ENCODE measurements at regions not wholly inside any gene's neighbourhood (a gene's known extent, or its start where the extent isn't known, plus 50 kb on each side); places are given as distances from the start of the nearest gene placed in this dataset.

DNA sequence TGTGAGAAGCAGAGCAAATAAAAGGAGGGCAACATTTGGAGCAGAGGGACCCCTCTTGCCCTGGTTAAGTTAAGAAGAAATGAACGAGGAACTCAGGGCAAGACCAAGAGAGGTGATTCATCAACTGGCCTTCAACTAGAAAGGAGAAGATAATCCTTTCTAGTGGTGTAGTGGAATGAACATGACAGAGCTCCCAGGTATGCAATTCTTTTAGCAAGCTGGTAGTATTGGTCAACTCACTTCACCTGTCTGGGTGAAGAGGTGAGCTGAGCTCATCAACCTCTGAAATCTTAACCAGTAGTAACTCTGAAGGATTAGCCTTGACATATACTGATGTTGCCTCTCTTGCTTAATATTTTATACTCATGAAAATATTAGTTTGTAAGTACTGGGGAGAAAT, 1024.7 kb upstream of the GOT2 start:
- DNase-seq = no peak

DNA sequence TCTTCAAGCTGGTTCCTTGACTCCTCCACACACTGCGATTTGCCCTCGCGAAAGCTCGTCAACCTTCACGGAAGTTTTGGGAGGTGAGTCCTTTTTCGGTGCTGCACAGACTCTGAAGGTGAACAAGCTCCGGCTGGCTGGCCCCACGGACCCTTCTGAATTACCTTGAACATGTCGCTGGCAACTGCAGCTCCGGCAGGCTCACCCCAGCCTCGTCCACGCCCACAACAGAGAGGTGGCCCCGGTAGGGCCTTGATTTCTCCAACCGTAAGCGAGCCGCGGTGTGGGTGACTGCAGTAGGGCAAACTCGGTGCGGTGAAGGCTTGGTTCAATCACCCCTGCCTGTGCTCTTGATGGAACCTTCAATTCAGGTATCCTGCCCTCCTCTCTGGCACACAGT, 1020.7 kb upstream of the GOT2 start:
- DNase-seq = no peak

DNA sequence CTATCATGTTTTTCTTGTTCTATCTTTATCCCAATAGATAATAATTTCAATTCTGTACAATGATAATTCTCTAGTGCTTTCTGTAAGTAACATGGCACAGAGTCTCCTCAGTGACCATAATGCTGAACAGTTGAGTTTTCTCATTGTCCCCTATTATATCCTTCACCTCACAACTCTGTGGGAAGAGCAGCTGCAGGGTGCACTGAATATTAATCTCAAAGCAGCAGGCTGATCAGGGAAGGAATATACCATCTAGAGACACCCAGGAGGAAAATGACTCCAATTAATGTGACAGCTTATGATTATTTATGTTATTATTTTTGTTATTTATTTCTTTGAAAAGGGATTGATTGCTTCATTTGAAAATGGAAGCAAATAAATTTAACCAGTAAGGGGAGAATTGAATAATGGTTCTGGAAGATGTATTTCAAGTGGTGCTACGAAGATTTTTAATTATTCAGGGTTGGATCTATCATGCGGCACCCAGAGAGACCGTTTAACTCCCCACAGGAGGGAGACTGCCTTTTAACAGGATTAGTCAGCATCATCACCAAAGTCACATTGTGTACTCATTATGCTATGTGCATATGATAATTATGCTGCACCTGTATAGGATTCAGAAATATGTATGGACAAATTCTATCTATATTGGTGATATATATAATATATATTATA, 1015.7 kb upstream of the GOT2 start:
- DNase-seq = no peak

DNA sequence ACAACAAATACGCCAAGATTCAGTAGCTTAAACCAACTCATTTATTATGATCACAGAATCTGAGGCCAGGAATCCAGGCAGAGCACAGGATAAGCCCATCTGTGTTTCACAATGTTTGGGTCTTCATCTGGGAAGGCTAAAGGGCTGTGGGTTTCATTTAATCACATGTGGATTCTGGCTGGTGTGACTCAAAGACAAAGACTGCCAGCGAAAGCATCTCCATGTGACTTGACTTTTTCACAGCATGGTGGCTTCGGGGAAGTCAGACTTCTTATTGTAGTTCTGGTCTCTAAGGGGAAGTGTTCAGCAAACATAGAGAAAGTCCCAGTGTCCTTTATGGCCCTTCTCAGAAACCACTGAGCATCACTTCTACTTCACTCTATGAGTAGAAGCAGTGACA, 1014.4 kb upstream of the GOT2 start:
- no peak for DNase-seq

DNA sequence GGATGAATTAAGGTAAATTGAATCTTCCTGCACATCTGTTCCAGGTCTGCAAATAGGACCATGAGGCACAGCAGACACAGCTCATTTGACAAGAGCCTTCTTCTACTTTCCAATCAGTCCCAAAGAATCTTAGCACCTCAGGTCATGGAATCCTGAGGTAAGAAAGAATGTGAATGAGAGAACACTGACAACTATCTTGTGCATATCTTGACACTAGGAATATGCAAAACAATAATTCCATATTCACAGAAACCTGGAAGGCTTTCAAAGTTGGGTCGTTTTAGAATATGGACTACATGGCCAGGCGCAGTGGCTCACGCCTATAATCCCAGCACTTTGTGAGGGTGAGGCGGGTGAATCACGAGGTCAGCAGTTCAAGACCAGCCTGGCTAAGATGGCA, 1009.4 kb upstream of the GOT2 start:
- no peak for DNase-seq

DNA sequence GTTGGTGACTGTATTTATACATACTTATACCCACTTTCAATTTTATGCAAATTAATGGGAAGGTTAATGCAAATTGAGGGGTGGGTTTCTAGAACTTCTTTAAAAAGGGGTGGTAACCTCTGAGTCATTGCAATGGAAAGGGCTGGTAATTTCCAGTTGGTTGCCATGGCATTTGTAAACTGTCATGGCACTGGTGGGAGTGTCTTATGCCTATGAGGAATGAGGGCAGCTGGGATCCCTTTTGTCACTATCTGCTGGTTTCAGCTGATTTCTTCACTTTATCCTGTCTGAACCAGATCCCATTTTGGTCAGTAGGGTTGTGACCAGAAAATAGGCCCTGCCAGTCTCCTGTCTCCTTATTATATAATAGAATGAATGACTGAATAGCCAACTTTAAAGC, 1006.7 kb upstream of the GOT2 start:
- no peak for DNase-seq

DNA sequence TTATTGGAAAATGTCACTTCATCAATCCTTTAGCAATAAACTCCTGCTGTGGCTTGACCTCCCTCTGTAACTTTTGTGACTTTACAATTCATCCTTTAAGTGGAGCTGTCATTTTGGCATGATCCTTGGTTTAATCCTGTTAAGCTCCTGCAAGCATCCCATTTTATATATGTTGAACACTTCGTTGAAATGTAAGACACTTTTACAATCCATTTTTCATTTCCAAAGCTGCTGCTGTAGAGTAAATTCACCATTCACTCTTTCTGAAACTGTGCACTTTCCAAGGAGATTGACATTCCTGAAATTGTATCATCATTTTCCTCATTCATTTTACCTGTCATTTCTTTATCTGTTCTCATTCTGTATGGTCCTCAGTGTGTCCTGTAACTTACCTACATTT, 1003.2 kb upstream of the GOT2 start:
- DNase-seq = no peak

DNA sequence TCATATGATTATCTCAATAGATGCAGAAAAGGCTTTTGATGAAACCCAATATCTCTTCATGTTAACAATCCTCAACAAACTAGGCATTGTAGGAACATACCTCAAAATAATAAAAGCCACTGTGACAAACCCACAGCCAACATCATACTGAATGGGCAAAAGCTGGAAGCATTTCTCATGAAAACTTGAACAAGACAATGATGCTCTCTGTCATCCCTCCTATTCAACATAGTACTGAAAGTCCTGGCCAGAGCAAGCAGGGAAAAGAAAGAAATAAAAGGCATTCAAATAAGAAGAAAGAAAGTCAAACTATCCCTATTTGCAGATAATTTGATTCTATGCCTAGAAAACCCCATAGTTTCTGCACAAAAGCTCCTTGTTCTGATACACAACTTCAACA, 999.2 kb upstream of the GOT2 start:
- DNase-seq = no peak

DNA sequence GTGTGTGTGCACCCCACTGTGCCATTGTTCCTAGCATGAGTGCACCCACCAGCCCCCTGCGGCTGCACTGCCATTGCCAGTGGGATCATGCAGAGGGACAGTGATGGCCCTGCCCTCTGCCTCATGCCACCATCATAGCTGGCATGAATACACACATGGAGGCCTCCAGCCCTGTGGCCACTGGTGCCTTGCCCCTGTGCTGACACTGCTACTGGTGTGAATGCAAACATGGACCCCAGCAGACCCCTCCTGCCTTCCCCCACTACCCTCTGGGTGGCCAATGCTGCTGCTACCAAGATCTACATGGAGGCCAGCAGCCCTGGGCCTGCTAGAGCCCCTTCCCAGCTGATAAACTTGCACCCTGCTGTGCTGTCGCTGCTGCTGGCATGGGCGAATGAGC, 995.5 kb upstream of the GOT2 start:
- DNase-seq = no peak

DNA sequence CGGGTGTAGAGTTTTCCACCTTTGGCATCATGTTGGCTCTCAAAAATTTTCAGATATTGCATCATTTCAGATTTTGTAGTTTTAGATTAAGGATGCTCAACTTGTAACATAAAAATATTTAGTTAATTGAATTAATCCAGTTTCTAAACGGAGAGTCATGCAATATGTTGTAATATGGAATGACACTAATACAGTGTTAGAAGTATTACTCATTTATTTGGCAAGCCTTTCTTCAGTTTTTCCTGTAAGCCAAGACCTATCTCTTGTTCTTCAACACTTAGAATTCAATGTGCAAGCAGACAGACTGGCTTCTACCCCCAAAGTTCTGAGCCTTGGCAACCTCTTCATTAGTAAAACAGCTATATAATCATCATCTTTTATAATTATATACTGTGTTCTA, 985.0 kb upstream of the GOT2 start:
- no peak for DNase-seq

DNA sequence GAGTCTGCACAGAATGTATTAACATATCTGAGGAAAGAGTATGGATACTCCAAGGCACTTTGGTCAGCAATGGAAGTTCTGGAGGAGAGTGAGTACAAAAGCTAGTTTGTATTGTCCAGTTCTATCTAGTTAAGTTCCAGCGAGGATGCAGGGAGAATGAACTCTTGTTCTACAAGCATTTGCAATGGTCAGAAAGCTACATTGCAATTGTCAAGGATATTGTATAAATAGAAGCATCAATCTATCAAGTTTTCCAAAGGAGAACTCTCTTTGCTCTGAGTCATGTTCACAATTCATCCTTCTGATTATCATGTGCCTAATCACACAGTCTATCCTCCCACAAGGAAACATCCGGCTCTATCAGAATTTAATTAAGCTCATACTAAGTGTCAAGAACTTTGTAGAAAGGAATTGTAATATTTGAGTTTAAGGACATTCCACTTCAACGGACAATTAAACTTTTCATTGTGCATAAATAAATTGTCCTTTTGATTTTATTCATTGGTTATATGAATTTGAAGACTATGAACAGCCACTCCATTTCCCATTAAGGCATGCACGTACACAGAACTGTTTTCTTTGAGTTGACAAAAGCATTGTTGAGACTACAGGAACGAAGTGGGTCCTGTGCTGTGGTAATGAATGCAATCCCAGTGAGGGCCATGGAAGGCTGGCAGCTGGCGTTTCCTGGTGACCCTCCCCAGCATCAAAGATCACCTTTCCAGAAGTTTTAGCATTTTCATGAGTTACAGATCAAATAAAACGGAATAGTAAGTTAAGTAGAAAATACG, 973.5 kb upstream of the GOT2 start:
- no peak for DNase-seq

DNA sequence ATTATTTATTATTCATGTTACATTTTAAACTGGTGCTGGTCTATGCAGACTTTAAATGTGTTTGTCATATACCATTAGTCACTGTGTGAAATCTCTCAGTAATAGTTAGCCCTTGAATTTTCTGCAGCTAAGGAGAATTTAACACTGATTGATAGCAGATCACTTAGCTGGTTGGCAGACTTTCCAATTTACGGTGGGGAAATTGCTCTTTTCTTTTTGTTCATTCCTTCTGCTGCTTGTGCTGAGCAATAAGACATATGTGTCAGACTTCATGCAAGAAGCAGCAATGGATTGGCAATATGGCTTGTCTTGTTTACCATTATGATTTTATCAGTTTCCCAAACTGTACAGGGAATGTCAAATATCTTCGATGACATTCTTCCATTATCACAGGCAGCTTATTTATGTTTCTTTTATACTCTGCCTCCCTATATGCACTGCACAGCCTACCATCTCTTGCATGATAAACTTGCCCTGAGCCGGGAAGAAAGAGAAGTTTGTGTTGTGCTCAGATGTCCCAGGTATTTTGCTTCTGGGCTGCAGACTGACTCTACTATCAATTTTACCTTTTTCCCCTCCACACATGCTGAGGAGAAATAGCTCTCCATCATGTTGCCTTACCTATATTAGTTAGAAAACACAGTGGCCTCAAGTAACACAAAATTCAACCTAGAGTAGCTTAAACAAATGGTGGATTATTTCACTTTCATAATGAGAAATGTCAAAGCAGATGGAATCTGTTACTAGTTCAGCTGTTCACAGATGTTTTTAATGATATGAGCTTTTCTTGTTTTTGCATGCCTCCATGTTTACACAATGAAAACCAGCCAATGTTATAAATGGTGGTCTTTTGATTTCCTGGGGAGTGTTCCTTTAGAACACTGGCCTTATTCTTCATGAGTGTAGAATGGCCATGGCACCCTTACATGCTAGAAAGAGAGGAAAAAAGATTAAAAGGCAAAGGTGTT, 968.1 kb upstream of the GOT2 start:
- no peak for DNase-seq

DNA sequence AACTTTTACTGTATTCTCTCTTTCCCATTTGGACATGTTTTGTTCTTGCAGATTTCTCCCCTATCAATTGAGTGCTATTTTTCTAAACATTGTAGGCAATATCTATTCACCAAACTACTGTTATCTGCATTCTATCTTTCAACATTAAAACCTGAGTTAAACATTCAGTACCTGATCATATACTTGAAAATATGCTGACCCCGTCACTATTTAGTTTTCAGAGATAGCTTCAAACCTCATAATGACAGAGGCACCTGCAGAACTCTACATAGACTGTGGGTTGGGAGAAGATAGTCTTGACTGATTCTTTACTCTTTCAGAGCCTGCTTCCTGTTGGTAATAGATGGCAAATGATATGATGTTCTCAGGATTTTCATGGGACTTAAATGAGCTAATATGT, 965.7 kb upstream of the GOT2 start:
- no peak for DNase-seq

DNA sequence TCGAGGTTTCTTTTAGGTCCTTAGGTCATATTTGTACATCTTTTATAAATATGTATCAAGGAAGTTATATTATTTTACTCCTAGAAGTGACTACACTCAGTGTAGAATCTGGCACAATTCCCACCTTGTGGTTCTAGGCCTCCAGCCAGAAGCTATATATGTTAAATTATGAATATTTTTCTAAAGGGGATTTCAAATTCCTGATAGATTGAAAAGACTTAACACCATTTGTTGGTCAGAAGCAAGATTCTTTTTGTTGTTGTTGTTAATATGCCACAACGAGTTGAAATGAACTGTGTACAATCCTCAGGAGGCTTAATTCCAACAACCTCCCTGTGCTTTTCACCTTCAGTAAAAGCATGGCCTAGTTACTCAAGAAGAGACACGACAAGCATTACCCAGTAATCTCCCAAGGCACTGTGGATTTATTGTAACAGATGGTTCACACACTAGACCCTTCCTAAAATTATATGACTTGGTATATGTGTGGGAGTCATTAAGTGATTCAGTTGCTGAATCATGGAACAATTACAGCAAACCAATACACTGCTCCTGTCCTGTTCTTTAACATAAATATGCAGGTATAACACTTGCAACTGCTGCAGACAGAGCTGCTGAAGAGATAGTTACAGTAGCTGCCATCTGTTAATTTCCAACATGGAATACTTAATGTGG, 964.4 kb upstream of the GOT2 start:
- no peak for DNase-seq

DNA sequence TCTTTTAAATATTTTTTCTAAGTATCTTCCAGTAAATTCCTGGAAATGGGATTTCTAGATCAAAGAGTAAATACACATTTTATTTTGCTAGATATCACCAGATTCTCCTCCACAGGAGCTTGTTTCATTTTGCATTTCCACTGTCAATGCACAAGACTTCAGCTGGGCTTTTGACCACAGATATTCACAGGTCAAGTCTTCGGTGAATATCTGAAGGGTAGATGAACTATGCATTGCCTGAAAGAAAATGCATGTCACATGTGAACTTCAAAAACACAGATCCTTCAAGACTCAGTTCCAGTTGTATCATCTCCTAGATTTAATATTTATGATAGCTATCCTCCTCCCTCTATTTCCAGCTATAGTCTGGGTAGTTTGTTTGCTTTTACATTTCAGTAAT, 963.6 kb upstream of the GOT2 start:
- DNase-seq = no peak

DNA sequence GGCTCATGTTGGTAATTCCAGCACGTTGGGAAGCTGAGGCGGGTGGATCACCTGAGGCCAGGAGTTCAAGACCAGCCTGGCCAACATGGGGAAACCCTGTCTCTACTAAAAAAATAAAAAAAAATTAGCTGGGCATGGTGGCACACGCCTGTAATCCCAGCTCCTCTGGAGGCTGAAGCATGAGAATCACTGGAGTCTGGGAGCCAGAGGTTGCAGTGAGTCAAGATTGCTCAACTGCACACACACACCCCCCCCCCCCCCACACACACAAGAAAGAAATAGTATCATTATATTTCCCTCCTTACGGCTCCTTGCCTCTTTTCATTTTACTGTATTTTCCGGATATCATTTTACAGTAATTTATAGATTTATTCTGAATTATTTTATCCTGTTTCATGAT, 963.1 kb upstream of the GOT2 start:
- DNase-seq = no peak

DNA sequence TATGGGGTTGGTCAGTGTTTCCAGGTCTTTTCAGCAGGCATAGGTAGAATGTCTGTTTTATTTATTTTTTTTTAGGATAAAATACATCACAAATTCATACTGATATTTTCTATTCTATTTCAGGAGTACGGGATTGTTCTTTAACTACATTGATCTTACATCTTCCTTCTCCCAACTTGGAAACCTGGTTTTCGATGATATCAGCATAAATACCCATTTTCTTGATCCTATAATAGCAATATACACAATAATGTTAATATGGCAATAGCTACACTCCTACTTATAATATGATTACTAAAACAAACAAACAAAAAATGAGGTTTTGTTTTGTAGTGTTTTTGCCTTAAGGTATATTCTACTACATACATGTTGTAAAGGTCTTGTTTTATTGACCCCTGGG, 962.4 kb upstream of the GOT2 start:
- no peak for DNase-seq

DNA sequence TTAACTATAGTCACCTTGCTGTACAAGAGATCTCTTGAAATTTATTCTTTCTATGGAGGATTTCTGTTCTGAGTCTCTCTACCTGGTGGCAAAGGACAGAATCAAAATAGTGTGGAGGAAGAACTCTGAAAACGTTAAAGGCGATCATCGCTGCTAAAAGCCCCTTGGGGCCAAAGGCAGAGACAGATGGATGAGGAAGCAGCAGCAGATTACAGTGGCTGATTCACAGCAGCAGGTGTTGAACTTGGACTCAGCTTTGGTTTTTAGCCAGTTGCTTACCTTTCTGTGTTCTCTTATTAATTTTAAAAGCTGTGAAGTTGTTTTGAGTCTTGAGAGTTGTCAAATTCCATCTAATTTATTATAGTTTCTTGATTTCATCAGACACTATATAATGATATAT, 956.1 kb upstream of the GOT2 start:
- DNase-seq = no peak

DNA sequence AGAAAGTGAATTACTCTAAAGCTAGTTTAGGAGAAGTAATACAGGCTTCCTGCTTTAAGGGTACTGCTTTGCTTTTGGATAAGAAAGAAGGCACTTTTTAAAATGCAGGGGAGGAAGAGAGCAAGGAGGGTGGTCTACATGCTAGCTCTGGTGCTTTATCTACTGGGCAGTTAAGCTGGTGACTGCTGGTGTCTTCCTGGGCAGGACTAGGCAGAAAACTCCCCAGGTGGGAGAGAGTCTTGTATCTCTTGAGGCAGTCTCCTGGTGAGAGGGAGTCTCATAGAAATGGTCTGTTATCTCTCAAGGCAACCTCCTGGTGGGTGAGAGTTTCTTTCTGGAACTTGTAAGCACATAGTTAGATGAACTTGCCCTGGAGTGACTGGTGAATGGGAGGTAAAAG, 953.9 kb upstream of the GOT2 start:
- DNase-seq = no peak

DNA sequence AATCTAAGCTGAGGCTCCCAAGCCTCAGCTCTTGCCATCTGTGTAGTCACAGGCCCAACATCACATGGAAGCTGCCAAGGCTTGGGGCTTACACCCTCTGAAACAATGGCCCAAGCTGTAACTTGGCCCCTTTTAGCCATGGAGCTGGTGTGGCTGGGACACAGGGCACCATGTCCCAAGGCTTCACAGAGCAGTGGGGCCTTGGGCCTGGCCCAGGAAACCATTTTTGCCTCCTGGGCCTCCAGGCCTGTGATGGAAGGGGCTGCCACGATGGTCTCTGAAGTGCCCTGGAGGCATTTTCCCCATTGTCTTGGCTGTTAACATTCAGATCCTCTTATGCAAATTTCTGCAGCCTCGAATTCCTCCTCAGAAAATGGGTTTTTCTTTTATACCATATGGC, 952.3 kb upstream of the GOT2 start:
- no peak for DNase-seq

DNA sequence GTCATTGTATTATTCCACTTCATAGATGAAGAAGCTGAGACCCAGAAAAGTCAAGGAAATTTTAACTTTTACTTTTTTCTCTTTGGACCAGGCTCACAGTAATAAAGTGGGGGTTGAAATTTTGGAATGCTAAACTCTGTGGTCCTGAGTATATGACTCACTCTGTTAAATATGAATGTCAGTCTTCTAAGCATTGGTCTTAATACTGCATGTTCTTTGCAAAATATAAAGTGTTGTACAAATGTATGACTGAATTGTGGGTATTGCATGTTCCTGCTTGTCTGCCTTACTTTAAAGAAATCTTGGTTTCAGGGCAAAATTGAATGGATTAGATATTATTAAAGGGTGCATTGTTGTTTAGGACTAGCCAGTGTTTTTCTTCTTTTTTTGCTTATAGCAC, 950.8 kb upstream of the GOT2 start:
- no peak for DNase-seq

DNA sequence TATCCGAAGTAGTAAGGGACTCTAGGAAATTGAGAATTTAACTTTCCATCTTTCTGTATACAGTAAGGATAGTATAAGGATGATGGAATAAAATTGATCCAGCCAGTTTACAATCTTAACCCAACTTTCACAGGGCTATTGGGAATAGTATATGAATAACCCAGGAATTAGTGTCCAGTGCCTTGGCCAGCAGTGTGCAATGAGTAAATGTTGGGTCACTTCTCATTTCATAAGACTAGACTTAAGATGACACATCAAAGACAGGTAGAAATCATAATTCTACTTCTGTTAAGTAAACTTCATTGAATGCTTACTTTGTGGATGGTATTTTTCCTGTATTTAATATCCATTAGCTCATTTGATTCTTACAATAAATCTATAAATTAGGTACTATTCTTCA, 949.6 kb upstream of the GOT2 start:
- DNase-seq = no peak

DNA sequence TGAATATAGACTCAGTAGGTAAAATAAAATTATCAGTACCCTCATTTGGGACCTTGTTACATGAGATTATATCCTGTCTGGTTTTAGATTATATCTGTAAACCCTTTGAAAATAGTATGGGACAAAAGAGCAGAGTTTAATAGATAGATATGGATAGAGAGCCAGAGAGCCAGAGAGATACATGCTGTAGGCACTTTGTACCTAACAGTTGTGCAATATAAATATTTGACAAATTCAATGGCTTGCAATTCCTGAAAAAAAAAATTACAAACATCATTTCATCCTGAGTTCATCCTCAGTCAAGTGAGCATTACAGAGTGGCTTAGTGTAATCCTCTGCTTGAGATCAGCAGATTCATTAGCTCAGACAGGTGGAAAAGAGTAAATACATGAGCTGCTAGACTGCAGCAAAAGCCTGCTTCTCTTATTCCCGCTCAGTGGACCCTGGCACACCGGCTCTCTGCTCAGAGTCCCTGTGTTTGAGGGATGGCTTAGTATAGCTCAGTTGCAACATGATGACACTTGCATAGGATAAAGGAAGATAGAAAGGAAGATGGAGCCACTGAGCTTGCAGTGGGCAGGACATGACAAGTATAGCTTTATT, 931.6 kb upstream of the GOT2 start:
- no peak for DNase-seq
